ENCODE measurements at regions not wholly inside any gene's neighbourhood (a gene's known extent, or its start where the extent isn't known, plus 50 kb on each side); places are given as distances from the start of the nearest gene placed in this dataset.

DNA sequence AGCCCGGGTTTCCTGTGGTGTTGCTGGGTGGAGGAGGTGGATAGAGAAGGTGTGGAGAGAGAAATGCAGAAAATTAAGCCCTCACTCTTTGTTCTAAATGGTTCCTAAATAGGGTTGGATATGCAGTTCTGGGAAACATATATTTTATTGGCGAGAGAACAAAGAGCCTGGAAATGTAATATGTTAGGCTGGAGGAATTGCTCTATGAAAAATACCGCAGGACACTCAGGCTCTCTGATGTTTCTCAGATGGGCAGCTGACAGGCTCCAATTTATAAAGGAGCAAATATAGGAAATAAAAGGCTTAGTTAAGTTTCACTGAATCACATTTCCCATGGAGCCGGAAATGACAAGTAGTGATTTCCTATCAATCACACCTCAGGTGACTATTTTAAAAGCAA lies 428.0 kb downstream of the TMEM135 start:
- TF ChIP-seq CTCF (conservative IDR thresholded peaks at IDR 0.05; ENCODE audit: low read depth, low read length), result no peak
- no peak for DNase-seq (ENCODE audit: low read depth)
- H3K4me3 ChIP-seq (ENCODE audit: low read length), result no peak overlapping the region

DNA sequence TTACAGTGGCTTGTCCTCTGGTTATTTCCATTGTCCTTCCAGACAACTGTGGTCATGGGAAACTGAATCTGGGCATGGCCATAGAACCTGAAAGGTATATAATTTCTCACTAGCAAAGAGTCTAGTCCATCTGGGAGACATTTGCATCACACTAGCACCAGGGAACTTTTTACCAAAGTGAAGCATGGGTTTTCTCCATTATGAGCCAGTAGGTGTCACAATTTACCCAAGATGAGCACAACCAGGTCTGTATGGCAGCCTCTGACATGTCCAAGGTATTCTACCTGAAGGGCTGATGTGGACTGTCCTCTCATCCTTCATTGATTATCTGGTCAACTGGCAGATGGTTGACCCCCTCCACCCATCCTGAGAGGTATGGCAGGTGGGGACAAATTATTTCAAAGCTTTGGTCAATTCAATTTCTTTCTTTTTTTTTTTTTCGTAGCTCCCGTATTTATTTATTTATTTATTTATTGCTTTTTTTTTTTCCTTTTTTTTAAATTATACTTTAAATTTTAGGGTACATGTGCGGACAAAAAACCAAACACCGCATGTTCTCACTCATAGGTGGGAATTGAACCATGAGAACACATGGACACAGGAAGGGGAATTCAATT lies 425.9 kb downstream of the TMEM135 start:
- TF ChIP-seq CTCF (conservative IDR thresholded peaks at IDR 0.05; ENCODE audit: low read depth, low read length), result peak; percentile 69
- DNase-seq (ENCODE audit: low read depth), result peak; percentile 7

GRCh38 chr11:87462171-87462570 lies 424.4 kb downstream of the TMEM135 start:
- no peak for DNase-seq (ENCODE audit: low read depth)

More for the DNA sequence above, 425.9 kb downstream of the TMEM135 start:
- H3K4me3 ChIP-seq (ENCODE audit: low read length), result no peak overlapping the region

DNA sequence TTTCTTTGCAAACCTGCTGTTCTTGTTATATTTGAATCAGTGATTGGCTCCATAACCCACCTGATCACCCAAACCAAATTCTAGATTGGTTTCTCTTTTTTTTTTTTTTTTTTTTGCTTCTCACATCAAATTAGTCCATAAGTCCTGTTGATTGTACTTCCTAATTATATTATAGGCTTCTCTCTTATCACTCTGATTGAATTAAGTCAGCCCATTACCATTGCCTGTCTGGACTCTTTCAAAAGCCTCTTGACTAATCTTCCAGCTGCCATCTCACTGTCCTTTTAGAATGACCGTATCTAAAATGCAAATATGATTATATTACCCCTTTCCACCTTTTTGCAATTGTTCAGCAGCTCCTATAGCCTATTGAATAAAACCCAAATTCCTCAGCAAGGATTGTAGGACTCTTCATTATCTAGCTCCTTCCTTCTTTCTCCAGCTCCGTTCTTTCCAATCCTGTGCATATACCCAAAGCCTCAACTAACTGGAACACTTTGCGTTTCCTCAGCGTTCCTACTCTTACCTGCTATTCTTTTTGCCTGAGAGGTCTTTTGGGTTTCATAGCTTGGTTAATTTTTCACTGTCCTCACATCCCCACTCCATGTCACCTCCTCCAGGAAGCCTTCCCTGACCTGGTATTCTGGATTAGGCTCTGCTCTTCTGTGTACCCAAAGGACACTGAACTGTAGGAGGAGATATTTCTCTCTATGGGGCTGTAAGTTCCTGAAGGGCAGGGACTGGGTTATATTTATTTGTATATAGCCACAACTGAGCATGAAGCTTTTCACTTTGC lies 423.3 kb downstream of the TMEM135 start:
- no peak for DNase-seq (ENCODE audit: low read depth)
- H3K4me3 ChIP-seq (ENCODE audit: low read length), result no peak overlapping the region
- TF ChIP-seq CTCF (conservative IDR thresholded peaks at IDR 0.05; ENCODE audit: low read depth, low read length), result no peak

More at GRCh38 chr11:87462171-87462570, 424.4 kb downstream of the TMEM135 start:
- H3K4me3 ChIP-seq (ENCODE audit: low read length), result no peak overlapping the region
- no peak for TF ChIP-seq CTCF (conservative IDR thresholded peaks at IDR 0.05; ENCODE audit: low read depth, low read length)

DNA sequence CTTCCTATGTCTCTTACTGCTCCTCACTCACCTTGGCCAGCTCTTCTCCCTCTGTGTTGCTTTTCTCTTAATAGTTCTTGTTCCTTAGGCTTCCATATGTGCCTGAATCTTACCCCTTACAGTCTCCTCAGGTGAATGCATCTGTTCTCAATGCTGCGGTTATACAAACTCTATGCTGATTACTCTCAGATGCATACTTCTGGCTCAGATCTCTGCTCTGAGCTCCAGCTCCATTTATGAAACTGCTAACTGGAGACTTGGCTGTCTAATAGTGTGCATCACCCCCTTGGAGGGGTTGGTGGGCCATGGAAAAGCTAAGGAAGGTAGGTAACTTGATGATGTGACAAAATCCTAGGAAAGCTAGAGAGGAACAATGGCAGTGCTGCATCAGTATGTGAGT lies 422.5 kb downstream of the TMEM135 start:
- H3K4me3 ChIP-seq (ENCODE audit: low read length), result no peak overlapping the region
- no peak for DNase-seq (ENCODE audit: low read depth)
- TF ChIP-seq CTCF (conservative IDR thresholded peaks at IDR 0.05; ENCODE audit: low read depth, low read length), result no peak

DNA sequence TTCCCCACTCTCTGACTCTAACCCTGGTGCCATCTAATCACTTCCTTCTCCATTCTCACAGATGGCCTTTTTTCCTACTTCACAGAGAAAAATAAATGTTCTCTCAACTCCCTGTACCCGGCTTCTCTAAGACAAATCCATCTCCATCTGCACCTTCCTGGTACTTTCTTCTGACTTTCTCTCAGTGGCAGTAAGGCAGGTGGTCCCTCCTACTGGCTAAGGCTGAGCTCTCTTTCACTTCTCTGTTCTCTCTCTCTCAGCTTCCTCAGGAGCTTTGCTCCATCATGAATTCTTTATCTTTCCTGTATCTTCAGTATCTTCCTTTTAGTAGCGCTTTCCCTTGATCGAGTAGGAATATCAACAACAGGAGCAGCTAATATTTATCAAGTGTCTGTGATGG lies 421.6 kb downstream of the TMEM135 start:
- no peak overlapping the region for H3K4me3 ChIP-seq (ENCODE audit: low read length)
- DNase-seq (ENCODE audit: low read depth), result no peak
- TF ChIP-seq CTCF (conservative IDR thresholded peaks at IDR 0.05; ENCODE audit: low read depth, low read length), result no peak

GRCh38 chr11:87456499-87456898 lies 418.8 kb downstream of the TMEM135 start:
- no peak overlapping the region for H3K4me3 ChIP-seq (ENCODE audit: low read length)
- TF ChIP-seq CTCF (conservative IDR thresholded peaks at IDR 0.05; ENCODE audit: low read depth, low read length), result no peak
- no peak for DNase-seq (ENCODE audit: low read depth)
